ENCODE measurements at regions not wholly inside any gene's neighbourhood (a gene's known extent, or its start where the extent isn't known, plus 50 kb on each side); places are given as distances from the start of the nearest gene placed in this dataset.

DNA sequence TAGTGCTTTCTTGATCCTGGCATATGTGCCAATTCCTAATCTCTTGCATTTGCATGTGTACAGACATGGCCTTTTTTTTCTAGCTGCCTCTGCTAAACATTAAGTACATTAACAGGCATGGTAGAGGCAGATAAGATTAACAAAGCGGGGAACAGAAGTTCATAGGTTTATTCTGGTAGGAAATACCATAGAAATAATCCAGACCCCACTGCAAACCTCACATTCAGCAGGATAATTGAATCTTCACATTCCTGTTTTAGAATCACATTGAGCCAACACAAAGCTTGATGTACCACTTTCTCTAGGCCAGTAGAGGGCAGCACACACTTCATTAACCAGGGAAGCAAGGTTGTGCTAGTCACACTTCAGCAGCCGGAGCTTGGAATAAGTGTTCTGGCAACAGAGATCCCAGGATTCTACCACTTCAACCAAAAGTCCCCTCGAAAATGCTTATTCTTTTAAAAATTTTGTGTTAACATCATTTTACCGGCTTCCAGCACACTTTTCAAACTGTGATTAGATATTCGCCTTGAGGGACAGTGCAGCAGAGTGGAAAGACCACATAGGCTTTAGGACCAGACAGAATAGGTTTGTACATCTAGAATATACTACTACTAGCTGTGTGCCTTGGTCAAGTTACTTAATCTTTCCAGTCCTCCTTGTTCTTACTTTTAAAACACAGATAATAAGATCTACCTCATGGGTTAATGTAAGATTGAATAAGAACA lies 420.2 kb upstream of the CHST9 start:
- TF ChIP-seq, protein P1, sequence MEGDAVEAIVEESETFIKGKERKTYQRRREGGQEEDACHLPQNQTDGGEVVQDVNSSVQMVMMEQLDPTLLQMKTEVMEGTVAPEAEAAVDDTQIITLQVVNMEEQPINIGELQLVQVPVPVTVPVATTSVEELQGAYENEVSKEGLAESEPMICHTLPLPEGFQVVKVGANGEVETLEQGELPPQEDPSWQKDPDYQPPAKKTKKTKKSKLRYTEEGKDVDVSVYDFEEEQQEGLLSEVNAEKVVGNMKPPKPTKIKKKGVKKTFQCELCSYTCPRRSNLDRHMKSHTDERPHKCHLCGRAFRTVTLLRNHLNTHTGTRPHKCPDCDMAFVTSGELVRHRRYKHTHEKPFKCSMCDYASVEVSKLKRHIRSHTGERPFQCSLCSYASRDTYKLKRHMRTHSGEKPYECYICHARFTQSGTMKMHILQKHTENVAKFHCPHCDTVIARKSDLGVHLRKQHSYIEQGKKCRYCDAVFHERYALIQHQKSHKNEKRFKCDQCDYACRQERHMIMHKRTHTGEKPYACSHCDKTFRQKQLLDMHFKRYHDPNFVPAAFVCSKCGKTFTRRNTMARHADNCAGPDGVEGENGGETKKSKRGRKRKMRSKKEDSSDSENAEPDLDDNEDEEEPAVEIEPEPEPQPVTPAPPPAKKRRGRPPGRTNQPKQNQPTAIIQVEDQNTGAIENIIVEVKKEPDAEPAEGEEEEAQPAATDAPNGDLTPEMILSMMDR (IDR thresholded peaks at IDR 0.05), result peak in 5 of 7 experiments; percentile 59 to 78 (median 71)
- peak in 1 of 3 donors; percentile 7 for TF ChIP-seq POLR2AphosphoS5 (IDR thresholded peaks at IDR 0.05)
